ENCODE measurements at regions not wholly inside any gene's neighbourhood (a gene's known extent, or its start where the extent isn't known, plus 50 kb on each side); places are given as distances from the start of the nearest gene placed in this dataset.

DNA sequence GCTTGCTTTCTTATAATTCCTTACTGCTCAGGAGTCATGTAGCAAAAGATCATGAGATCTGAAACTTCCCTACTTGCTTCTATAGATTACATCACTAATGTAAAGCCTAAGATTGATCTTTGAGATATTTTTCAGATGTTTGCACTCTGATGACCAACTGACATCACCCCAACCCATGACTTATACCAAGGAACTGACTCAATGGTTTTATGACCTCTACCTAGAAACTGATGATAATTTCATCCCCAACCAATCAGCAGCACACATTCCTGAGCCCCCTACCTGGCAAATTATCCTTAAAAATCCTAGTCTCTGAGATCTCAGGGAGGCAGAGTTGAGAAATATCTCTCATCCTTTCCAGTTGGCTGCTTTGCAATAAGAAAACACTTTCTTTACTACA is 122.3 kb upstream of the CAMK1G start:
- Histone ChIP-seq H3K27ac (ENCODE audit: extremely low read depth, low read depth, low read length) (no peak overlapping the region), H3K4me1 (ENCODE audit: control insufficient read depth, insufficient read depth, low read length) (peaks cover 7% of the 10 kb centered on the region; the same call in 1 of the 2 replicates), H3K4me3 (ENCODE audit: low read depth, low read length) (no peak overlapping the region), H3K9me3 (ENCODE audit: control insufficient read depth, insufficient read depth, low read depth, low read length) (no peaks in the 10 kb centered on the region), H3K36me3 (ENCODE audit: control insufficient read depth in 2 of 2, insufficient read depth in 1 of 2, low read length in 2 of 2) (no peaks in the 10 kb centered on the region)
- TF ChIP-seq ZNF341 (tag by site-specific recombination; IDR thresholded peaks at IDR 0.05; ENCODE audit: low read depth) (no peak), ZNF707 (tag by site-specific recombination; IDR thresholded peaks at IDR 0.05) (no peak), ZNF10 (tag by site-specific recombination; IDR thresholded peaks at IDR 0.05) (no peak)
- ChIA-PET POLR2A (no interaction called here), CTCF (interaction anchor here (0.7 kb wide), 1 partner anchor 399 kb away, joined by 6 read pairs; no protein-coding TSS in a partner anchor)

- CTCF ChIA-PET = no interaction called here
- TF ChIP-seq MEIS1 (CRISPR knock-in tag; IDR thresholded peaks at IDR 0.05; ENCODE audit: borderline replicate concordance) (no peak), ZNF664 (tag by site-specific recombination; IDR thresholded peaks at IDR 0.05) (no peak)
Measured at GRCh38 chr1:209462433-209462832, 121.1 kb upstream of the CAMK1G start.

DNA sequence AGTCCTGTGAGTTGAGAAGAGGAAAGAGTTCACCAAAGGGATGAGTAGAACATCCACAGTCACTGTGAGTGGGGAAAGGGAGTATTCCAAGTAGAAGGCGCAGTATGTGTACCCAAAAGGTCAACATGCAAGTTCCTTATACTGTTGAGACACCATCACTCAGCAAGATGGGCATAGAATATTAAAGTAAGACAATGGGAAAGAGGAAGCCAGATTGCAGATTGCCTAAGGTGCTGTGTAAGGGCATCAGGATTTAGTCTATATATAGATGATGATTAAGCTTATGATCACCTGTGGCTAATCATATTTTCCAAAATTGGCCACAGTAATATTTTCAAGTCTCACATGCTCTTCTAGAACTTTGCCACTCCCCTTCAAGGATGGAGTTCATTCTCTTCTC is 120.1 kb upstream of the CAMK1G start:
- Histone ChIP-seq H3K36me3 (ENCODE audit: control insufficient read depth in 2 of 2, insufficient read depth in 1 of 2, low read length in 2 of 2) (no peaks in the 10 kb centered on the region), H3K4me3 (ENCODE audit: low read depth, low read length) (no peak overlapping the region), H3K27ac (ENCODE audit: extremely low read depth, low read depth, low read length) (no peak overlapping the region), H3K9me3 (ENCODE audit: control insufficient read depth, insufficient read depth, low read depth, low read length) (no peaks in the 10 kb centered on the region), H3K4me1 (ENCODE audit: control insufficient read depth, insufficient read depth, low read length) (no peaks in the 10 kb centered on the region)
- ChIA-PET POLR2A (no interaction called here), CTCF (interaction anchor here (0.6 to 1.0 kb wide), 3 partner anchors 26 to 1441 kb away, joined by 3 to 4 read pairs (median 4); no protein-coding TSS in a partner anchor)
- TF ChIP-seq SP2 (tag by site-specific recombination; IDR thresholded peaks at IDR 0.05) = no peak
- TF ChIP-seq ZNF521 (tag by site-specific recombination; IDR thresholded peaks at IDR 0.05) = no peak
- TF ChIP-seq, protein P1, sequence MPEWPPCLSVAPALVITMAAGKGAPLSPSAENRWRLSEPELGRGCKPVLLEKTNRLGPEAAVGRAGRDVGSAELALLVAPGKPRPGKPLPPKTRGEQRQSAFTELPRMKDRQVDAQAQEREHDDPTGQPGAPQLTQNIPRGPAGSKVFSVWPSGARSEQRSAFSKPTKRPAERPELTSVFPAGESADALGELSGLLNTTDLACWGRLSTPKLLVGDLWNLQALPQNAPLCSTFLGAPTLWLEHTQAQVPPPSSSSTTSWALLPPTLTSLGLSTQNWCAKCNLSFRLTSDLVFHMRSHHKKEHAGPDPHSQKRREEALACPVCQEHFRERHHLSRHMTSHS (tag by site-specific recombination; IDR thresholded peaks at IDR 0.05) = no peak
- TF ChIP-seq ZBTB20 (tag by site-specific recombination; IDR thresholded peaks at IDR 0.05) = no peak
- no peak for TF ChIP-seq SP3 (tag by site-specific recombination; IDR thresholded peaks at IDR 0.05)
- no peak for TF ChIP-seq ZNF776 (tag by site-specific recombination; IDR thresholded peaks at IDR 0.05; ENCODE audit: borderline replicate concordance)
- TF ChIP-seq, protein P2, sequence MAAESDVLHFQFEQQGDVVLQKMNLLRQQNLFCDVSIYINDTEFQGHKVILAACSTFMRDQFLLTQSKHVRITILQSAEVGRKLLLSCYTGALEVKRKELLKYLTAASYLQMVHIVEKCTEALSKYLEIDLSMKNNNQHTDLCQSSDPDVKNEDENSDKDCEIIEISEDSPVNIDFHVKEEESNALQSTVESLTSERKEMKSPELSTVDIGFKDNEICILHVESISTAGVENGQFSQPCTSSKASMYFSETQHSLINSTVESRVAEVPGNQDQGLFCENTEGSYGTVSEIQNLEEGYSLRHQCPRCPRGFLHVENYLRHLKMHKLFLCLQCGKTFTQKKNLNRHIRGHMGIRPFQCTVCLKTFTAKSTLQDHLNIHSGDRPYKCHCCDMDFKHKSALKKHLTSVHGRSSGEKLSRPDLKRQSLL (tag by site-specific recombination; IDR thresholded peaks at IDR 0.05) = no peak
- no peak for TF ChIP-seq ZNF677 (tag by site-specific recombination; IDR thresholded peaks at IDR 0.05)
- no peak for TF ChIP-seq ZNF280D (tag by site-specific recombination; IDR thresholded peaks at IDR 0.05)
- no peak for TF ChIP-seq ZNF623 (tag by site-specific recombination; IDR thresholded peaks at IDR 0.05)
- TF ChIP-seq ZNF394 (tag by site-specific recombination; IDR thresholded peaks at IDR 0.05; ENCODE audit: borderline replicate concordance) = no peak
- TF ChIP-seq, protein P3, sequence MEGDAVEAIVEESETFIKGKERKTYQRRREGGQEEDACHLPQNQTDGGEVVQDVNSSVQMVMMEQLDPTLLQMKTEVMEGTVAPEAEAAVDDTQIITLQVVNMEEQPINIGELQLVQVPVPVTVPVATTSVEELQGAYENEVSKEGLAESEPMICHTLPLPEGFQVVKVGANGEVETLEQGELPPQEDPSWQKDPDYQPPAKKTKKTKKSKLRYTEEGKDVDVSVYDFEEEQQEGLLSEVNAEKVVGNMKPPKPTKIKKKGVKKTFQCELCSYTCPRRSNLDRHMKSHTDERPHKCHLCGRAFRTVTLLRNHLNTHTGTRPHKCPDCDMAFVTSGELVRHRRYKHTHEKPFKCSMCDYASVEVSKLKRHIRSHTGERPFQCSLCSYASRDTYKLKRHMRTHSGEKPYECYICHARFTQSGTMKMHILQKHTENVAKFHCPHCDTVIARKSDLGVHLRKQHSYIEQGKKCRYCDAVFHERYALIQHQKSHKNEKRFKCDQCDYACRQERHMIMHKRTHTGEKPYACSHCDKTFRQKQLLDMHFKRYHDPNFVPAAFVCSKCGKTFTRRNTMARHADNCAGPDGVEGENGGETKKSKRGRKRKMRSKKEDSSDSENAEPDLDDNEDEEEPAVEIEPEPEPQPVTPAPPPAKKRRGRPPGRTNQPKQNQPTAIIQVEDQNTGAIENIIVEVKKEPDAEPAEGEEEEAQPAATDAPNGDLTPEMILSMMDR (tag by site-specific recombination; IDR thresholded peaks at IDR 0.05) = no peak
- TF ChIP-seq, protein P4, sequence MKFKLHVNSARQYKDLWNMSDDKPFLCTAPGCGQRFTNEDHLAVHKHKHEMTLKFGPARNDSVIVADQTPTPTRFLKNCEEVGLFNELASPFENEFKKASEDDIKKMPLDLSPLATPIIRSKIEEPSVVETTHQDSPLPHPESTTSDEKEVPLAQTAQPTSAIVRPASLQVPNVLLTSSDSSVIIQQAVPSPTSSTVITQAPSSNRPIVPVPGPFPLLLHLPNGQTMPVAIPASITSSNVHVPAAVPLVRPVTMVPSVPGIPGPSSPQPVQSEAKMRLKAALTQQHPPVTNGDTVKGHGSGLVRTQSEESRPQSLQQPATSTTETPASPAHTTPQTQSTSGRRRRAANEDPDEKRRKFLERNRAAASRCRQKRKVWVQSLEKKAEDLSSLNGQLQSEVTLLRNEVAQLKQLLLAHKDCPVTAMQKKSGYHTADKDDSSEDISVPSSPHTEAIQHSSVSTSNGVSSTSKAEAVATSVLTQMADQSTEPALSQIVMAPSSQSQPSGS (tag by site-specific recombination; IDR thresholded peaks at IDR 0.05; ENCODE audit: low read depth) = no peak

More at GRCh38 chr1:209462433-209462832, 121.1 kb upstream of the CAMK1G start:
- H3K4me1 ChIP-seq (ENCODE audit: control insufficient read depth, insufficient read depth, low read length) = no peaks in the 10 kb centered on the region
- POLR2A ChIA-PET = no interaction called here
- H3K27ac ChIP-seq (ENCODE audit: extremely low read depth, low read depth, low read length) = no peak overlapping the region
- no peaks in the 10 kb centered on the region for H3K36me3 ChIP-seq (ENCODE audit: control insufficient read depth in 2 of 2, insufficient read depth in 1 of 2, low read length in 2 of 2)
- H3K4me3 ChIP-seq (ENCODE audit: low read depth, low read length) = no peak overlapping the region
- no peaks in the 10 kb centered on the region for H3K9me3 ChIP-seq (ENCODE audit: control insufficient read depth, insufficient read depth, low read depth, low read length)
